ENCODE measurements at regions not wholly inside any gene's neighbourhood (a gene's known extent, or its start where the extent isn't known, plus 50 kb on each side); places are given as distances from the start of the nearest gene placed in this dataset.

GRCh38 chr16:66134875-66135274 lies 231.6 kb upstream of the CDH5 start:
- TF ChIP-seq, protein P1, sequence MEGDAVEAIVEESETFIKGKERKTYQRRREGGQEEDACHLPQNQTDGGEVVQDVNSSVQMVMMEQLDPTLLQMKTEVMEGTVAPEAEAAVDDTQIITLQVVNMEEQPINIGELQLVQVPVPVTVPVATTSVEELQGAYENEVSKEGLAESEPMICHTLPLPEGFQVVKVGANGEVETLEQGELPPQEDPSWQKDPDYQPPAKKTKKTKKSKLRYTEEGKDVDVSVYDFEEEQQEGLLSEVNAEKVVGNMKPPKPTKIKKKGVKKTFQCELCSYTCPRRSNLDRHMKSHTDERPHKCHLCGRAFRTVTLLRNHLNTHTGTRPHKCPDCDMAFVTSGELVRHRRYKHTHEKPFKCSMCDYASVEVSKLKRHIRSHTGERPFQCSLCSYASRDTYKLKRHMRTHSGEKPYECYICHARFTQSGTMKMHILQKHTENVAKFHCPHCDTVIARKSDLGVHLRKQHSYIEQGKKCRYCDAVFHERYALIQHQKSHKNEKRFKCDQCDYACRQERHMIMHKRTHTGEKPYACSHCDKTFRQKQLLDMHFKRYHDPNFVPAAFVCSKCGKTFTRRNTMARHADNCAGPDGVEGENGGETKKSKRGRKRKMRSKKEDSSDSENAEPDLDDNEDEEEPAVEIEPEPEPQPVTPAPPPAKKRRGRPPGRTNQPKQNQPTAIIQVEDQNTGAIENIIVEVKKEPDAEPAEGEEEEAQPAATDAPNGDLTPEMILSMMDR (IDR thresholded peaks at IDR 0.05; ENCODE audit: poor library complexity): no peak
- no peak for TF ChIP-seq EZH2 (IDR thresholded peaks at IDR 0.05; ENCODE audit: borderline replicate concordance)
- TF ChIP-seq EZH2phosphoT487 (IDR thresholded peaks at IDR 0.05; ENCODE audit: low read depth, severe bottlenecking, unreplicated experiment): no peak
